ENCODE measurements at regions not wholly inside any gene's neighbourhood (a gene's known extent, or its start where the extent isn't known, plus 50 kb on each side); places are given as distances from the start of the nearest gene placed in this dataset.

- DNase-seq (ENCODE audit: low read depth), result no peak
- no peak for TF ChIP-seq CTCF (conservative IDR thresholded peaks at IDR 0.05; ENCODE audit: low read depth, low read length)
- H3K4me3 ChIP-seq (ENCODE audit: low read length), result no peak overlapping the region
These were observed 388.5 kb downstream of the VPS13C start for GRCh38 chr15:61671736-61672135.

GRCh38 chr15:61668444-61668843, 391.8 kb downstream of the VPS13C start:
- DNase-seq (ENCODE audit: low read depth), result no peak
- no peak overlapping the region for H3K4me3 ChIP-seq (ENCODE audit: low read length)
- TF ChIP-seq CTCF (conservative IDR thresholded peaks at IDR 0.05; ENCODE audit: low read depth, low read length), result no peak

- no peak for DNase-seq (ENCODE audit: low read depth)
- TF ChIP-seq CTCF (conservative IDR thresholded peaks at IDR 0.05; ENCODE audit: low read depth, low read length), result no peak
- H3K4me3 ChIP-seq (ENCODE audit: low read length), result no peak overlapping the region
These were observed 398.5 kb downstream of the VPS13C start for GRCh38 chr15:61661791-61662190.

- DNase-seq (ENCODE audit: low read depth), result no peak
- no peak overlapping the region for H3K4me3 ChIP-seq (ENCODE audit: low read length)
- no peak for TF ChIP-seq CTCF (conservative IDR thresholded peaks at IDR 0.05; ENCODE audit: low read depth, low read length)
These were observed 399.7 kb downstream of the VPS13C start for GRCh38 chr15:61660579-61660978.

GRCh38 chr15:61659566-61660190, 400.6 kb downstream of the VPS13C start:
- TF ChIP-seq CTCF (conservative IDR thresholded peaks at IDR 0.05; ENCODE audit: low read depth, low read length), result no peak
- H3K4me3 ChIP-seq (ENCODE audit: low read length), result no peak overlapping the region
- DNase-seq (ENCODE audit: low read depth), result no peak

DNA sequence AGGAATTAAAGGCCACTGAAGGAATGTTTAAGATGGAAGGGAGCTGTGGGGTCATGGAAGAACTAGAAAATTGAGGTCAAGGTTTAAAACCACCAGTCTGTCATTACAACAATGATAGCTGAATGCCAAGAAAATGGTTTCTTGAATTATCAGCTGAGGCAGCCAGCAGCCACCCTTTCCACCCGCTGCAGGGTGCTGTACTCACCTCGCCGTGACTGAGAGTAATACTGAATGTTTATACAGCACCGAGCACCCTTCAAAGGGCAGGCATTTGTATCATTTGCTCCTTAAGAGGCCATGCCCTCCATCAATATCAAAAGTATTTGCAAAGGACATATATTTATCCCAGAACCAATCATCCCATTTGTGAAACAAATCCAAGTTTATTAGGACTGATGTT, 402.8 kb downstream of the VPS13C start:
- no peak for TF ChIP-seq CTCF (conservative IDR thresholded peaks at IDR 0.05; ENCODE audit: low read depth, low read length)
- no peak for DNase-seq (ENCODE audit: low read depth)
- H3K4me3 ChIP-seq (ENCODE audit: low read length), result no peak overlapping the region

DNA sequence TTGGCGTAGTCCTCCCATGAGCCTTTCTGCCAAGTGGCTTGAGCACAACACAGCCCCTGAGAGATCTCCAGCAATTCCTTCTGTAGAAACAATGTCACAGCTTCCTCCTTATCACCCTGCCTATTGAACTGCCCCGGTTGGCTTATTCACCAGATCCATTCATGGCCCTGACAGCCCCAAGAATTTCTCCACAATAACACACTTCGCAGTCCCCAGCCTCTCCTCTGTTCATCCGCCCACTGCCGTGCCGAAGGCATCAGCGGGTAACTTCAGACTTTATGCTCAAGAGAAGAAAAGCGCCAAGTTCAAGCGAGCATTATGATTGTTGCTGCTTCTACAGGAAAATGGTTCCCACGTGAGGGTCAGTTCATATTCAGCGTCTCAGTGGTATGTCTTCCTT, 403.9 kb downstream of the VPS13C start:
- no peak for DNase-seq (ENCODE audit: low read depth)

More for the DNA sequence above, 403.9 kb downstream of the VPS13C start:
- TF ChIP-seq CTCF (conservative IDR thresholded peaks at IDR 0.05; ENCODE audit: low read depth, low read length), result no peak
- no peak overlapping the region for H3K4me3 ChIP-seq (ENCODE audit: low read length)
